ENCODE measurements at regions not wholly inside any gene's neighbourhood (a gene's known extent, or its start where the extent isn't known, plus 50 kb on each side); places are given as distances from the start of the nearest gene placed in this dataset.
A peak's percentile ranks its signal among the peaks of the same experiment; 100 is the strongest.

- TF ChIP-seq STAT6 (CRISPR knock-in tag; IDR thresholded peaks at IDR 0.05; ENCODE audit: borderline replicate concordance) (no peak), FOXA1 (IDR thresholded peaks at IDR 0.05) (no peak), FOXA1 (CRISPR knock-in tag; IDR thresholded peaks at IDR 0.05) (peak; percentile 41; the same call in 1 of the 2 replicates), ZNF569 (CRISPR knock-in tag; IDR thresholded peaks at IDR 0.05; ENCODE audit: borderline replicate concordance) (no peak), FOXP1 (IDR thresholded peaks at IDR 0.05) (no peak), FOXP1 (CRISPR knock-in tag; IDR thresholded peaks at IDR 0.05) (peak; percentile 19), TRIM24 (CRISPR knock-in tag; IDR thresholded peaks at IDR 0.05) (no peak), ZNF768 (CRISPR knock-in tag; IDR thresholded peaks at IDR 0.05) (no peak), ARID2 (CRISPR knock-in tag; IDR thresholded peaks at IDR 0.05; ENCODE audit: borderline replicate concordance) (no peak), MYC (CRISPR knock-in tag; IDR thresholded peaks at IDR 0.05; ENCODE audit: borderline replicate concordance) (no peak), HIVEP1 (CRISPR knock-in tag; IDR thresholded peaks at IDR 0.05) (no peak), KAT2B (IDR thresholded peaks at IDR 0.05; ENCODE audit: borderline replicate concordance, low read depth, low read length) (no peak), FOXA3 (CRISPR knock-in tag; IDR thresholded peaks at IDR 0.05) (peak; percentile 69), MTA1 (CRISPR knock-in tag; IDR thresholded peaks at IDR 0.05; ENCODE audit: borderline replicate concordance) (no peak), KDM3A (CRISPR knock-in tag; IDR thresholded peaks at IDR 0.05; ENCODE audit: low read depth) (no peak), RARG (CRISPR knock-in tag; IDR thresholded peaks at IDR 0.05; ENCODE audit: low read depth) (no peak), TRAFD1 (CRISPR knock-in tag; IDR thresholded peaks at IDR 0.05; ENCODE audit: borderline replicate concordance) (no peak), PPARG (CRISPR knock-in tag; conservative IDR thresholded peaks at IDR 0.05) (no peak), HNRNPLL (IDR thresholded peaks at IDR 0.05; ENCODE audit: low read depth, low read length, poor library complexity, severe bottlenecking) (no peak), SOX13 (IDR thresholded peaks at IDR 0.05) (0 out of 2 replicates have a peak, but pooled peaks have one; percentile 17), SOX13 (CRISPR knock-in tag; conservative IDR thresholded peaks at IDR 0.05 in 1 of 2, IDR thresholded peaks at IDR 0.05 in 1 of 2) (peak in 1 of 2 experiments; percentile 70; a peak in 1 of 4 replicates), ETV5 (CRISPR knock-in tag; IDR thresholded peaks at IDR 0.05; ENCODE audit: borderline replicate concordance) (peak; percentile 64; the same call in 1 of the 2 replicates), PBX3 (CRISPR knock-in tag; IDR thresholded peaks at IDR 0.05; ENCODE audit: borderline replicate concordance) (no peak), XBP1 (CRISPR knock-in tag; IDR thresholded peaks at IDR 0.05) (no peak), ZNF280B (CRISPR knock-in tag; IDR thresholded peaks at IDR 0.05; ENCODE audit: borderline replicate concordance) (no peak)
These were observed 53.9 kb upstream of the PWP1 start (continued) for GRCh38 chr12:107631715-107632114.
